ENCODE measurements at regions not wholly inside any gene's neighbourhood (a gene's known extent, or its start where the extent isn't known, plus 50 kb on each side); places are given as distances from the start of the nearest gene placed in this dataset.
A peak's percentile ranks its signal among the peaks of the same experiment; 100 is the strongest.

DNA sequence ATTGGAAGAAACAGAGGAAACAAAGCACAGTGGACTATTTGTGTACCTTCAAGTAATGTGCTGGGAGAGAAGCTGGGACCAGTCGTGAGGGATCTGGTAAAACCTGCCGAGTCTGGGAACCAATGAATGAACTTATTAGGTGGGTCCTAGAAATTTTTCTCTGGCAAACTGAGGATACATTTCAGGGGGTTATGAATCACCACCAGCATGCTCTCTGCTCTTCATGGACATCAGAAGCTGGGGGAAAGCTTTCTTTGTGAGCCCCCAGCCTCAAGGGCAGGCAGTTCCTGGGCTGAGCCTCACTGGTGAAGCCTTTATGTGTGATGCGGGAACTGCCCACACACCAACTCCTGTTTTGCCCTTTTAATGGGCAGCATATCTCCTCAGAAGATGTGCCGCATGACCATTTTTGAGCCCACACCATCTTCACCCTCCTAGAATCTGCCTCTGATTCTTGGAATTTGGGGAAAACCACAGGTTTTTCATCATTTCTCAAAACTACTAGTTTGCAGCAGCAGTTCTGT is 95.4 kb upstream of the ENPP6 start:
- no peak for DNase-seq (ENCODE audit: low spot score)
- Mint-ChIP-seq H3K4me3 (ENCODE audit: unreplicated experiment) (no peak overlapping the region), H3K27ac (ENCODE audit: unreplicated experiment) (peak overlapping the region; percentile 57), H3K9me3 (ENCODE audit: unreplicated experiment) (no peaks in the 10 kb centered on the region), H3K36me3 (ENCODE audit: low read depth, unreplicated experiment) (peaks cover 5% of the 10 kb centered on the region), H3K4me1 (ENCODE audit: unreplicated experiment) (peaks cover 3% of the 10 kb centered on the region), H3K27me3 (ENCODE audit: unreplicated experiment) (peaks cover 8% of the 10 kb centered on the region)
- TF ChIP-seq, protein P1, sequence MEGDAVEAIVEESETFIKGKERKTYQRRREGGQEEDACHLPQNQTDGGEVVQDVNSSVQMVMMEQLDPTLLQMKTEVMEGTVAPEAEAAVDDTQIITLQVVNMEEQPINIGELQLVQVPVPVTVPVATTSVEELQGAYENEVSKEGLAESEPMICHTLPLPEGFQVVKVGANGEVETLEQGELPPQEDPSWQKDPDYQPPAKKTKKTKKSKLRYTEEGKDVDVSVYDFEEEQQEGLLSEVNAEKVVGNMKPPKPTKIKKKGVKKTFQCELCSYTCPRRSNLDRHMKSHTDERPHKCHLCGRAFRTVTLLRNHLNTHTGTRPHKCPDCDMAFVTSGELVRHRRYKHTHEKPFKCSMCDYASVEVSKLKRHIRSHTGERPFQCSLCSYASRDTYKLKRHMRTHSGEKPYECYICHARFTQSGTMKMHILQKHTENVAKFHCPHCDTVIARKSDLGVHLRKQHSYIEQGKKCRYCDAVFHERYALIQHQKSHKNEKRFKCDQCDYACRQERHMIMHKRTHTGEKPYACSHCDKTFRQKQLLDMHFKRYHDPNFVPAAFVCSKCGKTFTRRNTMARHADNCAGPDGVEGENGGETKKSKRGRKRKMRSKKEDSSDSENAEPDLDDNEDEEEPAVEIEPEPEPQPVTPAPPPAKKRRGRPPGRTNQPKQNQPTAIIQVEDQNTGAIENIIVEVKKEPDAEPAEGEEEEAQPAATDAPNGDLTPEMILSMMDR (IDR thresholded peaks at IDR 0.05; ENCODE audit: unreplicated experiment) = no peak

DNA sequence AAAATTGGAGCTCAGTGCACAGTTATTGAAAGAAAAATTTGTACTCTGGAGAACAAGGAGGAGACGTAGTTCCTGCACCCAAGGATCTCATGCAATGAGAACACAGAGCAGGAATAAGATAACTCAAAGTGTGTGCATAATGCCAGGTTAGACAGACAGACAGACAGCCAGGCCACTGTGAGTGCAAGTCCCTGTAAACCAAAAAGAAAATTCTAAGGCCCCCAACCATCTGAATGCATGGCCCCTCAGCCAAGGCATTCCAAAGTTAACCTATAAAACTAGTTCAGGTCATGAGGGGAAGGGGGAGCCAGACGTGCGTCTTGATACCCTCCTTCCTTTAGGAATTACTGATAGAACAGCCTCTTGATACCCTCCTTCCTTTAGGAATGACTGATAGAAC is 94.5 kb upstream of the ENPP6 start:
- H3K27me3 Mint-ChIP-seq (ENCODE audit: unreplicated experiment) = peaks cover 8% of the 10 kb centered on the region
- H3K9me3 Mint-ChIP-seq (ENCODE audit: unreplicated experiment) = no peaks in the 10 kb centered on the region
- TF ChIP-seq, protein P1 (IDR thresholded peaks at IDR 0.05; ENCODE audit: unreplicated experiment) = no peak
- H3K27ac Mint-ChIP-seq (ENCODE audit: unreplicated experiment) = no peak overlapping the region
- H3K36me3 Mint-ChIP-seq (ENCODE audit: low read depth, unreplicated experiment) = peaks cover 5% of the 10 kb centered on the region
- H3K4me3 Mint-ChIP-seq (ENCODE audit: unreplicated experiment) = no peak overlapping the region
- H3K4me1 Mint-ChIP-seq (ENCODE audit: unreplicated experiment) = peaks cover 3% of the 10 kb centered on the region
- no peak for DNase-seq (ENCODE audit: low spot score)

DNA sequence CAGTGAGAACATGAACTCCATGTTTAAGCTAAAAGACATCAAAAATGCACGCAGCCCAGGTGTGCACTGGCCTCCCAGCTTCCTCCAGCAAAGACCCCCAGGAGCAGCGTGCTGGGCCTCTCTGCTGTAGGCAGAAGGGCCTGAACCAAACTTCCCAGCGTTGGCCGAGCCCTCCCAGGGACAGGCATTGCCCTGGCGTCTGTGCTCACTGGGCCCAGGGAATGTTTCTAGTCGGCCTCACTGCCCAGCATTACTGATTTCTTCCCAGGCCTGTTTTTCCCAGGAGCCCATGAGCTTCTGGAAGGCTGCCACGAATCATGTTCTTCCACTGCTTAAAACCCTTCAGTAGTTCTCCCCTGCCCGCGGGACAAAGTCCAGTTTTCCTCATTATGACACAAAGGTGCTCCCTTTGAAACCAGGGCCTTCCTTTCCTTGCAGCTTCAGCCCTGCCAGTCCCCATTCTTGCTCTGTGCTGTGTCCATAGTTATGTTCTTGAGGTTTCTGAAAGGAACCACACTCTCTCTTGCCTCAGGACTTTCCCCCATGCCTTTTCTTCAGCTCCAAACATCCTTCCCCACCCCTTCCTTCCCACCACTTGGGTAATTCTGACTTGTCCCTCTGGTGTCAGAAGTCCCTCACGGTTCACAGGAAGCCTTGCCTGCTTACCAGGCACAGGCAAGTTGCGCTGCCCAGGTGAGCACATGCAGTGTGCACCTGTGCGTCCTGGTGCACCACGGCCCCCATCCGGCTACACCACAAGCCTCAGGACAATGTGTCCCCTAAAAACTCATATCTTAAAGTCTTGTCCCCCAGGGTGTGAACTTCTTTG is 93.4 kb upstream of the ENPP6 start:
- Mint-ChIP-seq H3K36me3 (ENCODE audit: low read depth, unreplicated experiment) (peaks cover 5% of the 10 kb centered on the region), H3K4me1 (ENCODE audit: unreplicated experiment) (peaks cover 3% of the 10 kb centered on the region), H3K27me3 (ENCODE audit: unreplicated experiment) (peaks cover 7% of the 10 kb centered on the region), H3K27ac (ENCODE audit: unreplicated experiment) (no peak overlapping the region), H3K4me3 (ENCODE audit: unreplicated experiment) (no peak overlapping the region), H3K9me3 (ENCODE audit: unreplicated experiment) (no peaks in the 10 kb centered on the region)
- TF ChIP-seq, protein P1 (IDR thresholded peaks at IDR 0.05; ENCODE audit: unreplicated experiment) = no peak
- no peak for DNase-seq (ENCODE audit: low spot score)

DNA sequence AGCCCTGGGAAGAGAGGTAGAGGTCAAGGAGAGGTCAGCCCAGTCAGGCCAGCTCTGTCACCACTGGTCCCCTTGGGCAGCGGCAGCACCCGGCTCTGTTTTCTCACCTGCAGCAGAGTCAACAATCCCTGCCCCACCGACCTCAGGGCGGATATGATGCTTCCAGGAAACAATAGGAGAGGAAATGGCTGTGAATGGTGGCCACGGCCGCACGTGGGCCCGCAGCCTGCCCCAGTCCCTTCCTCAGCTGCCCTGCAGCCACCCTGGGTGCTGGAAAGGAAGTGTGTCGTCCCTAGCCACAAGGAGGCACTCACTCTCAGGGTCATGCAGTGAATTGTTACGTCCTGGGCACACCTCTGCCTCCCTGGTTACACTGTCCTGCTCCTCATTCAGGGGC is 92.5 kb upstream of the ENPP6 start:
- H3K27me3 Mint-ChIP-seq (ENCODE audit: unreplicated experiment) = peaks cover 6% of the 10 kb centered on the region
- H3K4me3 Mint-ChIP-seq (ENCODE audit: unreplicated experiment) = no peak overlapping the region
- TF ChIP-seq, protein P1 (IDR thresholded peaks at IDR 0.05; ENCODE audit: unreplicated experiment) = no peak
- H3K4me1 Mint-ChIP-seq (ENCODE audit: unreplicated experiment) = peaks cover 3% of the 10 kb centered on the region
- DNase-seq (ENCODE audit: low spot score) = no peak
- H3K9me3 Mint-ChIP-seq (ENCODE audit: unreplicated experiment) = no peaks in the 10 kb centered on the region
- H3K36me3 Mint-ChIP-seq (ENCODE audit: low read depth, unreplicated experiment) = peaks cover 5% of the 10 kb centered on the region
- no peak overlapping the region for H3K27ac Mint-ChIP-seq (ENCODE audit: unreplicated experiment)
